ENCODE measurements at regions not wholly inside any gene's neighbourhood (a gene's known extent, or its start where the extent isn't known, plus 50 kb on each side); places are given as distances from the start of the nearest gene placed in this dataset.

- TF ChIP-seq RBBP5 (IDR thresholded peaks at IDR 0.05; ENCODE audit: borderline replicate concordance, low read depth, low read length) (no peak), JUND (IDR thresholded peaks at IDR 0.05; ENCODE audit: low read length) (no peak), TEAD4 (IDR thresholded peaks at IDR 0.05; ENCODE audit: low read depth, low read length) (no peak), BCL11A (IDR thresholded peaks at IDR 0.05; ENCODE audit: low read depth in 2 of 2, low read length in 2 of 2) (no peak), SUZ12 (IDR thresholded peaks at IDR 0.05; ENCODE audit: low read length) (no peak), HDAC2 (IDR thresholded peaks at IDR 0.05; ENCODE audit: borderline replicate concordance in 1 of 2, low read depth in 2 of 2, low read length in 2 of 2) (no peak)
These were observed 321.2 kb upstream of the SOX9 start (continued) for GRCh38 chr17:71799657-71800056.
